ENCODE measurements at regions not wholly inside any gene's neighbourhood (a gene's known extent, or its start where the extent isn't known, plus 50 kb on each side); places are given as distances from the start of the nearest gene placed in this dataset.

DNA sequence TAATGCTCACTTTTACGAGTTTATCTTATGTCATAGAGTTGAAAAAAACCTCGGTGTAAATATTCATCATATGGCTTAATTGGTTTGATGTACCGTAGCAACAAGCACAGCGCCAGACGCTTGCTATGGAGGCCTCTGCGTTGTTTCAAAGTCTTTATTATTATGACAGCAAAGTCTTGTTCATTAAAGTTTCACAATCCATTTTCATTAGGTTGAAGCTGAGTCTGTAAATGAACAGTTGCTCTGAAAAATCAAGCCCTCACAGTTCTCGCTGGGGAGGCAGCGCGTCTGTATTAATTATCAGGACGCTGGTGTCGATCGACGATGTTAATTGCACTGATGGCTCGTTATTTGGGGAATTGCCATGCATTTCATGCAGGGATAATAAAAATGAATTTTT is 185.6 kb downstream of the INSC start:
- ATAC-seq (ENCODE audit: low FRiP score) (no peak), DNase-seq (ENCODE audit: low spot score) (no peak)
- TF ChIP-seq CTCF (IDR thresholded peaks at IDR 0.05): no peak

DNA sequence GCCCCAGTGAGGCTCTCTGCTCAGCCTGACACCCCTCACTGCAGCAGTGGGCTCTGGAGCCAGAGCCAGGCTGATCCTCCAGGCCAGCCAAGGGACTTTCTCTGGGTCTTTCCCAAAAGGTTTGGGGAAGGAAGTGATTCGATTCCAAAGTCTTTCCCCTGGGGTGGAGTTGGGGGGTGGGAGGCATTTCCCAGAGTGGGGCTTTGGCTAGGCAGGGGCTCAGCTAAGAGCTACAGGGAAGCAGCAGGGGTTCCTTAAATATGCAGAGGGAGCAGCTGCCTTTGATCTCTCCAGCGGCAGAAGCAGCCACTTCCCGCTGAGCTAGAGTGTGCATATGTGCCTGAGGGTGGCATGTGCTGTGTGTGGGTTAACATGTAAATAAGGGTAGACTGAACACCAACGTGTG is 192.9 kb downstream of the INSC start:
- ATAC-seq (ENCODE audit: low FRiP score): no peak
- DNase-seq (ENCODE audit: low spot score): no peak
- no peak for TF ChIP-seq CTCF (IDR thresholded peaks at IDR 0.05)

GRCh38 chr11:15308840-15309239 is 194.1 kb downstream of the INSC start:
- ATAC-seq (ENCODE audit: low FRiP score) (no peak), DNase-seq (ENCODE audit: low spot score) (no peak)

DNA sequence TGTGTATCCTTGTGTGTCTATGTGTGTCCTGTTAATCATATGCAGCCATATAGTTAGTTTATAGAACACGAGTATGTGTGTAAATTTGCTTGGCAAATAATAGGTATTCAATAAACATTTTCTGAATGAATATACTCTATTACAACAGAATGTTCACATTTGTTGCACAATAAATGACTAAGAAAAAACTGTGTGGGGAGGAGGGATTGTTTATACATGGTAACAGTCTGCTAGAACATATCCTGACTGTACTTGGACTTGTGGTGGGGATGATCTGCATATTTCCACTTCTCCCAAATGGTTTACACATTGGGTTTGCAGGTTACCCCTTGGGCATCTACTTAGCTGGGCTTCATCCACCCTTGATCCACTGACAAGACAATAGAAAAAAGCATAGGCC is 194.6 kb downstream of the INSC start:
- no peak for ATAC-seq (ENCODE audit: low FRiP score)
- TF ChIP-seq CTCF (IDR thresholded peaks at IDR 0.05): no peak
- no peak for DNase-seq (ENCODE audit: low spot score)

More at GRCh38 chr11:15308840-15309239, 194.1 kb downstream of the INSC start:
- TF ChIP-seq CTCF (IDR thresholded peaks at IDR 0.05): no peak

DNA sequence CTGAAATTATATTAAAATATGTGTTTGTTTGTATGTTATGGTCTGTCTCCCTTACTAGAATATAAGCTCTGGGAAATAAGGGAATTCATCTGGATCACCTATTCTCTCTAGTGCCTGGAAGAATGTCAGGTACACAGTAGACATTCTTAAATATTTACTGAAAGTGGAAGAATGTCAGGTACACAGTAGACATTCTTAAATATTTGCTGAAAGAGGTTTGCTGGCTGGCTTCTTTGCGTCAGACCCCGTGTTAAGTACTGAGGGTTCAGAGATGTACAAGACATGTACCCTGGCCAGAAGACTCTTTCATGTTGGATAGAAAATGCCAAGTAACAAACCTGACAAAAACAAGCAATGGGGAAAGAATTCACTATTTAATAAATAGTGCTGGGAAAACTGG is 199.1 kb downstream of the INSC start:
- ATAC-seq (ENCODE audit: low FRiP score): no peak
- no peak for TF ChIP-seq CTCF (IDR thresholded peaks at IDR 0.05)
- no peak for DNase-seq (ENCODE audit: low spot score)

- ATAC-seq (ENCODE audit: low FRiP score): no peak
- TF ChIP-seq CTCF (IDR thresholded peaks at IDR 0.05): no peak
- no peak for DNase-seq (ENCODE audit: low spot score)
These were observed 204.1 kb downstream of the INSC start for GRCh38 chr11:15318814-15319213.

GRCh38 chr11:15326520-15326919 is 211.8 kb downstream of the INSC start:
- no peak for ATAC-seq (ENCODE audit: low FRiP score)
- TF ChIP-seq CTCF (IDR thresholded peaks at IDR 0.05): no peak
- no peak for DNase-seq (ENCODE audit: low spot score)

All from omental fat pad (tissue), 3 donors.